T47D (cell line): ENCODE measurements at regions not wholly inside any gene's neighbourhood (a gene's known extent, or its start where the extent isn't known, plus 50 kb on each side); places are given as distances from the start of the nearest gene placed in this dataset.

ENCODE experiments used
- DNase-seq, 2 experiments: peaks; one replicate each; pipeline versions ENCODE4 v3.0.0 to v3.0.0-alpha.2; 2011 to 2012; ENCODE audit warnings: low read depth in 1 of 2, low spot score in 1 of 2
- JUND ChIP-seq: IDR thresholded peaks from 2 replicates; pipeline ENCODE4 v1.6.1; 2012; ENCODE audit warnings: low read depth
- in situ Hi-C: cut with HindIII; loops from 2 replicates; pipeline ENCODE4 v1.10.0; 2016; ENCODE audit warnings: low sequenced_read_pairs, low pct_unique_long_range_greater_than_20kb

GRCh38 chr3:157948605-157949383, 157.4 kb downstream of the SHOX2 start:
- no peak for DNase-seq
- no peak for TF ChIP-seq JUND
- in situ Hi-C loops, result no loop called here

DNA sequence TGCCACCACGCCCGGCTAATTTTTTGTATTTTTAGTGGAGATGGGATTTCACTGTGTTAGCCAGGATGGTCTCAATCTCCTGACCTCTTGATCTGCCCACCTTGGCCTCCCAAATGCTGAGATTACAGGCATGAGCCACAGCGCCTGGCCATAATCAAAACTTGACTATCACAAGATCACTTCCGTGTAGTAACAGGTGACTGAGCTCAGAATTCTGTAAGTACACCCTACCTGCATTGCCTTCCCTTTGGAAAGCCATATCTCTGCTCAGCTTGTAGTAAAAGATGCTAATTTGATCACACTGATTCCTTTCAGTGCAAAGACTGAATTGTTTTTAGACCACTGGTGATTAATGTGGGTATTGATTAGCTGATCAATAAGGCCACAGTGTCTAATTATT, 167.1 kb downstream of the SHOX2 start:
- in situ Hi-C loops, result no loop called here
- DNase-seq, result no peak
- no peak for TF ChIP-seq JUND

GRCh38 chr3:157938154-157938779, 168.0 kb downstream of the SHOX2 start:
- TF ChIP-seq JUND, result no peak
- in situ Hi-C loops, result no loop called here
- no peak for DNase-seq

GRCh38 chr3:157931517-157931916, 174.7 kb downstream of the SHOX2 start:
- TF ChIP-seq JUND, result no peak
- in situ Hi-C loops, result no loop called here
- DNase-seq, result no peak

- in situ Hi-C loops, result no loop called here
- TF ChIP-seq JUND, result no peak
- DNase-seq, result no peak
Measured at GRCh38 chr3:157930000-157930780, 176.0 kb downstream of the SHOX2 start.

GRCh38 chr3:157926822-157927221, 179.4 kb downstream of the SHOX2 start:
- no peak for TF ChIP-seq JUND
- in situ Hi-C loops, result no loop called here
- DNase-seq, result no peak

DNA sequence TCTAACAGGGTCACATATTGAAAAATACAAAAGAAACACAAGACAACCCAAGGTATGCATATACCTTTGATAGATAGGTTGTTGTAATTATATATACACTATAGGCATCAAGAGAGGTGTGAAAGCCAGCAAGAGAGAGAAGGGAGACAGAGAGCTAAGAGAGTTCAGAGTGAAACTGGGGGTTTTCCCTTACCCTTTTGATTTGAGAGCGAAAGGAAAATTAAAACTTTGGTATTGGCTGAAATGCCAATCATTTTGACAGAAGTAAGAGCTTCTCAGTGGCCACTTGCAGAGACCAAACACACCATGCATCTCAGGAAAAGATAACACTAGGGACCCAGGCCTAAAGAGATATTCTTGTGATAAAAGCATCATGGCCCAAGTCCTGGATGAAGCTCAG, 183.6 kb downstream of the SHOX2 start:
- in situ Hi-C loops, result no loop called here
- TF ChIP-seq JUND, result no peak
- no peak for DNase-seq

DNA sequence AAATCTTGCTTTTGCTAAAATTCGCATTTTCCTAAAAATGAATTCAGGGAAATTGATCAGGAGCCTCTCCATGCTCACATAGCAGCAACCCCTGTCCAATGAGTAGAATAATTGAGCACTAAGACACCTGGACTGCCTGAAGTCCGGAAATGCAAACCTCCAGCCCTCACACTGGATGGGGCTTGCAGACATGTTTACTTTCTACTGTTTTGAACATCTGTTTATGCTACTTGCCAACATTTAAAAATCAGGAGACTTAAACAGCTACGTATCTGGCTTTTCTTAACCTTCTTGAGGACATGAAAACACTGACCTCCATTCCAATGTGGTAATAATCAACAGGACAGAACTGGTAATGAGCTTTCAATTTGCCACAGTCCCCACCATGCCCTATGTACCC, 184.4 kb downstream of the SHOX2 start:
- in situ Hi-C loops, result no loop called here
- no peak for DNase-seq
- no peak for TF ChIP-seq JUND

DNA sequence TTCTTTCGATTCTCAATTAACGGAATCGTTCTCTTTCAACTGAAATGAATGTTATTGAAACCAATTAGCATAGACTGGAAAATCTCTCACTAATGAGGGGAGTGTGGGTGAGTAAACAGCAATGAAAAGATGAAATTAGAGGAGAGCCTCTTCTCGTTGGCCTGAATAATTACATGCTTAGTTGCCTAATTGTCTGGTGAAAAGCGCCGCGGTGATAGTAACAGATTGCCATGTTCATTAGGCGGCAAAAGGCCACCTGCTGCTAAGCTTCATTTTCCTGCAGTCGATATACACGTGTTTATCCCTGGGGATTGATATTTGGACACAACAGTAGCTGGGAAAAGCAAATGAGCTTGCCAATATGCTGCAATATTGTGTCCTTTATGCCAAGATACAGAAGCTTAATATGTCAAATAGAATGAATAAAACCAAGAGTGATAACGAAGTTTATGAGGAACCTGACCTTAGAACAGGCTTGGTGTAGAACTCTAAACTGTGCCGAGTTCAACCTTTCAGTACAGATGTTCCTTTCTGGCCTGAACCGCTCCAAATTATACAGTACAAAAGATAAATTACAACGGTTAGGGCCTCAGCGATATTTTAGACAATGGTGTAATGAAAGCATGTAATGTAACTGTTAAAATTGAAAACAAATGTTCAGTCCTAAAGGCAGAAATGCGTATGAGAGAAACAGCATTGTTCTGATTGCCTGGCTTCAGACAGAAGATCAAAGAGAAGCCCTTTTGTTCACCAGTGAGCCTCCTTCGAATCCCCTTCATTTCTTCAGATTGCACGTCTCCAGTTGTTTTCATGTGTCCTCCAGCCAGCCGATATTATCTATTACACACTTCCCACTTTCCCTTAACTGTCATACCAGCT, 185.2 kb downstream of the SHOX2 start:
- in situ Hi-C loops, result no loop called here
- TF ChIP-seq JUND, result no peak
- no peak for DNase-seq

DNA sequence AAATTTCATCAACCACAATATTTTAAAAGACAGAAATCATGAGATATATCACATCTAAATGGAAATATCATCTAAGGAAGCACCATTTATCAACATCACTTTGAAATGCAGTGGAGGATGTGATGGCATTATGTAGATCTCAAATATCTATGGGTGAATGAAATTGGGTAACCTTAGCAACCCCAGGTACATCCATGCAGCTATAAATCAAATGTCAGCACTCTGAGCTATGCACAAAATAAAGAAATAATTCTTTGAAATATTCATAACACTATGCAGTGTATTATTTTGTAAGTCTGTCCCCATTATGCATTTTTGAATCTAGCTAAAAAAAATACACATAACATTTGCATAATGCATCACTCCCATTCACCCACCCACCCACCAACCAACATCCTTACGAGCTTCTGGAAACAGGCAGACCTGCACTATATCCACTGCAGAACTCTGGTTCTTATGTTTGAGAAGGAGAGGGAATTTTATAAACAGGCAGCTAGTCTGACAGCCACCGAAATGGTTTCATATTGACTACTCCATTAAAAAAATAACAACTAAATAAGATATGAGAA, 186.8 kb downstream of the SHOX2 start:
- TF ChIP-seq JUND, result no peak
- in situ Hi-C loops, result no loop called here
- DNase-seq, result no peak

DNA sequence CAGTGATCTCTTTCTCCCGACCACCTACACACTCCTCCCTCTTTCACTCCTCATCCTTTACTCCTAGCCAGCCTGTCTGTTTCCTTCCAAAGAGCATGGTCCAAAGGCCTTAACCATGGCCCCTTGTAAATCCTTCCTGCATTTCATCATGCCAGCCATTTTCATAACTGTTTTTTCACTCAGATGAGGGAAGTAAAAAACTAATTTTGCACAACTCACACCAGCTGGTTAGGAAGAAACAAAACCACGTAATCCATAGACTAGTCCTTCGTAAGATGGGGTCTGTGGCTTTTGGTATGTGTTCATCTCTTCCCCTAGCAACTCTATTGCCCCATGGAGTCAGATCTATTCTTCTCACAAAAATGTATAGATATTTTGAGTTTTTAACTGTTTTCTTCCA, 187.8 kb downstream of the SHOX2 start:
- in situ Hi-C loops, result no loop called here
- DNase-seq, result no peak
- TF ChIP-seq JUND, result no peak

GRCh38 chr3:157916672-157917071, 189.5 kb downstream of the SHOX2 start:
- DNase-seq, result no peak
- in situ Hi-C loops, result no loop called here
- no peak for TF ChIP-seq JUND
